IPS DF 6.9 (cell line): ENCODE measurements at regions not wholly inside any gene's neighbourhood (a gene's known extent, or its start where the extent isn't known, plus 50 kb on each side); places are given as distances from the start of the nearest gene placed in this dataset.

Source experiments
- DNase-seq: peaks from one replicate; pipeline ENCODE4 v3.0.0-alpha.2; 2013; ENCODE audit warnings: low read depth, low spot score
- H3K27ac ChIP-seq: one replicate; pipeline ENCODE4 v1.5.1; 2013; ENCODE audit warnings: low read length, control low read depth
- H3K27me3 ChIP-seq: 2 replicates; pipeline ENCODE4 v1.6.1; 2013; ENCODE audit warnings: mild to moderate bottlenecking, low read length; ENCODE audit not compliant: control insufficient read depth, insufficient read depth
- H3K36me3 ChIP-seq: 2 replicates; pipeline ENCODE4 v1.6.1; 2013; ENCODE audit warnings: low read length; ENCODE audit not compliant: control insufficient read depth, insufficient read depth
- H3K4me1 ChIP-seq: 2 replicates; pipeline ENCODE4 v1.6.1; 2013; ENCODE audit warnings: low read length; ENCODE audit not compliant: control insufficient read depth, insufficient read depth
- H3K4me3 ChIP-seq: 2 replicates; pipeline ENCODE4 v1.5.1; 2013; ENCODE audit warnings: mild to moderate bottlenecking, low read length
- H3K9me3 ChIP-seq: 2 replicates; pipeline ENCODE4 v1.6.1; 2013; ENCODE audit warnings: low read length, inconsistent platforms; ENCODE audit not compliant: control insufficient read depth, insufficient read depth
- WGBS: extraction: QIAGEN DNeasy Blood & Tissue Kit; methylation state at CpG from one replicate; pipeline ENCODE4 v1.1.7; 2013; ENCODE audit warnings: mixed read lengths, missing lambda C conversion rate; ENCODE audit not compliant: insufficient read length, insufficient coverage; 5-methylcytosine and 5-hydroxymethylcytosine counted together

DNA sequence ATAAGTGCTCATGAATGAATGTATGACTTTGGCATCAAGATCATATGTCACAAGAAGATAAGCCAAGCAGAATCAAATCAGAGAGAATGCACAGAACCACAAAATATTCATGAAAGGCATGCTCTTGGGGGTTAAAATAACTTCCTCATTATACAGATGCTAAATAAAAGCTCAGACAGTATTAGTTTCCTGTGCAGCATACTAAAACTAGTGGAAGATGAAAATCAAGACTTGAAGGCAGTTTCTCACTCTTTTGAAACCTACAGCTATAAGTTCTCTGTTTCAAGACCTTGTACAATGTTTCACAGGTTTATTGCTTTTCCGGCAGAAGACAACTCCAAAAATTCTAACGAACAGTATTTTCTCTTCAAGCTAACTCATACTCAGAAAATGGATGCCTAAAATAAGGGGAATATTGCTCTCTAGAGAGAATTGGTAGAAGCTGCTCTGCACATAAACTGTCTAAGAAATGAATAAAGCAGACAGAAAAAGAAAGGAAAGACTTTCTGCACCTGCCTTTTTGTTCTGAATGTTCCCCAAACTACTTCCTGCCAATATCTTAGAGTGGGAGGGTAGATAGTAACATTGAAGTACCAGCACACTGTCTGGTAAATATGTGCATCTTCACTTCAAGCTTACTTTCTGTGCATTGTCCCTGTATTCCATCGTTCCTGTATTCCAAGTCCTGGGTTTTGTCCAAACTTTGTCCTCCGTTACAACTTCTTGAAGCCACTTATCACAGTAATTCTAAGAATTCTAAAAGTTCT, 639.4 kb upstream of the FAT3 start:
- Histone ChIP-seq H3K9me3 (no peaks in the 10 kb centered on the region), H3K36me3 (no peaks in the 10 kb centered on the region), H3K27me3 (no peaks in the 10 kb centered on the region), H3K4me1 (no peaks in the 10 kb centered on the region), H3K27ac (no peak overlapping the region), H3K4me3 (no peak overlapping the region)
- no CpG with 5 or more reads among the region's 4 CpGs for WGBS
- no peak for DNase-seq

DNA sequence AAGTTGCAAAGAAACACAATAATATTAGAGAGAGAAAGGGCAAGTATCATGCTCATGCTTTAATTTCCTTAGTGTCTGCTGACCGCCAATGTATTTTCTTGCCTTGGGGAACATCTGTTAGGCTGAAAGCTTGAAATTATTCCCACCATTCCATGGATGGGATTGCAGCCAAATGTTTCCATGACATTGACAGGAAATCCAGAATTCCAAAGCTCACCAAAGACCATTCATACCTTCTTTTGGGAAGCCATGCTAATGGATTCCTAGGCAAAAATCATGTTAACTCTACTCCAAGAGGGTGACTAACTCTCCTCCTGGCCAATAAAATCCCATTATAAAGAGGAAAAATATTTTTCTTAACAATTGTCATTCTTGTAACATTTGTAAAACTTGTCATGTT, 661.4 kb upstream of the FAT3 start:
- no peak overlapping the region for H3K4me3 ChIP-seq
- H3K36me3 ChIP-seq, result no peaks in the 10 kb centered on the region
- DNase-seq, result no peak
- H3K4me1 ChIP-seq, result no peaks in the 10 kb centered on the region
- WGBS, result no CpG with 5 or more reads among the region's 1 CpG
- H3K9me3 ChIP-seq, result no peaks in the 10 kb centered on the region
- H3K27me3 ChIP-seq, result no peaks in the 10 kb centered on the region
- no peak overlapping the region for H3K27ac ChIP-seq

DNA sequence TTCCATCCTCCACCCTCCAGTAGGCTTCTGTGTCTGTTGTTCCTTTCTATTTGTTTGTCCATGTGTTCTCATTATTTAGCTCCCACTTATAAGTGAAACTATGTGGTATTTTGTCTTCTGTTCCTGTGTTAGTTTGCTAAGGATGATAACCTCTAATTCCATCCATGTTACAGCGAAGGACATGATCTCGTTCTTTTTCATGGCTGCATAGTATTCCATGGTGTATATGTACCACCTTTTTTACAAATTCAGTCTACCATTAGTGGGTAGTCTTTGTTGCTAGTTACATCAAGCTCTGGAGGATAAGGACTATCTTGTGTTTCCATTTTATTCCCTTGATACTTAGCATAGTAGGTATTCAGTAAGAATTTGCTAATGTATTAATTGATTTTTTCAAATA, 664.2 kb upstream of the FAT3 start:
- Histone ChIP-seq H3K4me3 (no peak overlapping the region), H3K9me3 (no peaks in the 10 kb centered on the region), H3K27ac (no peak overlapping the region), H3K36me3 (no peaks in the 10 kb centered on the region), H3K27me3 (no peaks in the 10 kb centered on the region), H3K4me1 (no peaks in the 10 kb centered on the region)
- no peak for DNase-seq
- no CpG with 5 or more reads among the region's 2 CpGs for WGBS

DNA sequence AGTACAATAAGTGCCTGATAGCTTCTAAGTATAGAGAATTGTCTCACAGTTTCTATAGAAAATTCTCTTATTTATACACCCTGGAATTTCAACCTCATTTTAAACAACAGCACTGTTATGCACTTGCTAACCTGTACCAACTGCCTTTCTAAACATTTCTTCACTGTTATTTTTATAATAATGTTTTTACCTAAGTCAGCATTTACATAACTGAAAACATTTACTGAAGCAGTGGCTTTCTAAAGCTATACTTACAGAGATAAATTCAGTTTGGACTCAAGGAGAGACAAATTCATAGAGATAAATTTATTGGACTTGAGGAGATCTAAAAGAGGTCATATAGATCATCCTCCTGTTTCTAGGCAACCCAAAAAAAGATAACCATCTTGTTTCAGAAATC, 686.6 kb upstream of the FAT3 start:
- Histone ChIP-seq H3K4me1 (no peaks in the 10 kb centered on the region), H3K36me3 (no peaks in the 10 kb centered on the region), H3K4me3 (no peak overlapping the region), H3K27me3 (no peaks in the 10 kb centered on the region), H3K9me3 (no peaks in the 10 kb centered on the region), H3K27ac (no peak overlapping the region)
- DNase-seq, result no peak

DNA sequence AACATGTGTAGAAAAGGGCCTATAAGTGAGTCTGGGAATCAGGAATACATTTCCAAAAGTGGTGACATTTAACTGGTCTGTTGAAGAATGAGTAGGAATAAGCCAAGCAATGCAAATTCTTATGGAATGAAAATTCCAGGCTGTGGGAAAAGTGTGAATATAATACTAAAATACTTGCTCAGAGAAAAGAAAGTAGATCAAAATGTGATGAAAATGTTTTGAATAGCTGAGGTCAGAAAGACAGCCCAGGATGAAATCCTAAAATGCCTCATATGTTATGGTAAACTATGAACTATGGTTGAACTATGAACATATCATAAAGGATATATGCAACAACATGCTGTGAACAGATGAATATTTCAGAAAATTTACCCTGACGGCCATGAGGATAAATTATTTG, 688.3 kb upstream of the FAT3 start:
- Histone ChIP-seq H3K4me1 (no peaks in the 10 kb centered on the region), H3K4me3 (no peak overlapping the region), H3K36me3 (no peaks in the 10 kb centered on the region), H3K27me3 (no peaks in the 10 kb centered on the region), H3K27ac (no peak overlapping the region), H3K9me3 (no peaks in the 10 kb centered on the region)
- WGBS, result no CpG with 5 or more reads among the region's 1 CpG
- no peak for DNase-seq

DNA sequence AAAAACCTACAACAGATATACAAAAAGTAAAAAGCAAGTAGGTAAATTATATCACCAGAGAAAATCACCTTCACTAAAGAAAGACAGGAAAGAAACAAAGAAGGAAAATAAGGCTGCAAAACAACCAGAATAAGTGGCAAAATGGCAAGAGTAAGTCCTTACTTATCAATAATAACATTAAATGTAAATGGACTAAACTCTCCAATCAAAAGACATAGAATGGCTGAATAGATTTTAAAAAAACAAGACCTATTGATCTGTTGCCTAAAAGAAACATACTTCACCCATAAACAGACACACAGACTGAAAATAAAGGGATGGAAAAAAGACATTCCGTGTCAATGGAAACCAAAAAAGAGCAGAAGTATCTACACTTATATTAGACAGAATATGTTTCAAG, 695.7 kb upstream of the FAT3 start:
- Histone ChIP-seq H3K27ac (no peak overlapping the region), H3K27me3 (no peaks in the 10 kb centered on the region), H3K9me3 (no peaks in the 10 kb centered on the region), H3K4me3 (no peak overlapping the region), H3K4me1 (peaks cover 2% of the 10 kb centered on the region; the same call in 1 of the 2 replicates), H3K36me3 (no peaks in the 10 kb centered on the region)
- no peak for DNase-seq
- no CpG with 5 or more reads among the region's 1 CpG for WGBS

DNA sequence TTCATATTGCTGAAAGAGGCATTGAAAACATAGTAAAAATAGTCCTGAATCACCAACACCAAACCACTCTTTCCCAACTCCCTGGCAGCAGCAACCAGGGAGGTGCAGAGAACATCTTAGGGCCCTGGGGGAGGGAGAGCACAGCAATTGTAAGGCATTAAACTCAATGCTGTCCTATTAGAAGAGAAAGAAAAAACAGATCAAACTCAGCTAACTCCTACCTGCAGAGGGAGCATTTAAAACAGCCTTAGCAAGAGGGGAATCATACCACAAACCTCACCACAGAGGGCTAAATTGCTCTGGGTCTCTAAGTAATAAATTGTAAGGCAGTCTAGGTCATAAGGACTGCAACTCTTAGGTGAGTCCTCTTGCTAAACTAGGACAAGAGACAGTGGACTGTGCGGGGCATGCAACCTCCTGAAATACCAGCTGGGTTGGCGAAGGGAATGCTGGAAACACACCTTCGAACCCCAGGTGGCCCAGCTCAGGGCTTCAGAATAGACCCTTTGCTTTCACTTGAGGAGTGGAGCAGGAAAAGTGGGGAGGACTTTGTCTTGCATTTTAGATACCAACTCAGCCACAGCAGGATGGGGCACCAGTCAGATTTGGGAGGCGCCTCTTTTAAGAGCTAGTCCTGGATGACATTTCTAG, 697.1 kb upstream of the FAT3 start:
- DNase-seq, result no peak
- no CpG with 5 or more reads among the region's 4 CpGs for WGBS
- H3K9me3 ChIP-seq, result no peaks in the 10 kb centered on the region

DNA sequence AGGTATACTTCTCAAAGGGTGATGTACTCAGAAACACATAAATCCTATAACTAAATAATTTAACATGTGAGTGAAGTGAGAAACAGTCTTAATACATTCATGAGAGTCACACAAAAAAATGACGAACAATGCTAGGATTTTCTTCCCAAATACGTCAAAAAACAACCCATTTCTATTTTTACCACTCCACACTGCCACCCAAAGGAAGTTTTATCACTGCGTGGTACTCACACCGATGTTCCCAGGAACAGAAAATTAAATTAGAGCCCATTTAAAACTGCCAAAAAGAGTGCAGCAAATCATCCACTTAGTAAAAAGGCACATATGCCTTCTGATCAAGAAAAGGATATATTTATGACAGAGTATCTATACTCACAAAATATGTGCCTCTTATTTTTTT, 710.9 kb upstream of the FAT3 start:
- DNase-seq, result no peak
- H3K4me1 ChIP-seq, result no peaks in the 10 kb centered on the region
- no peaks in the 10 kb centered on the region for H3K36me3 ChIP-seq
- H3K27me3 ChIP-seq, result no peaks in the 10 kb centered on the region
- no peak overlapping the region for H3K27ac ChIP-seq
- no peak overlapping the region for H3K4me3 ChIP-seq
- WGBS, result no CpG with 5 or more reads among the region's 4 CpGs
- H3K9me3 ChIP-seq, result no peaks in the 10 kb centered on the region

More for the DNA sequence above, 697.1 kb upstream of the FAT3 start:
- H3K27me3 ChIP-seq, result no peaks in the 10 kb centered on the region
- no peaks in the 10 kb centered on the region for H3K36me3 ChIP-seq
- no peak overlapping the region for H3K4me3 ChIP-seq
- H3K4me1 ChIP-seq, result peaks cover 2% of the 10 kb centered on the region; the same call in 1 of the 2 replicates
- no peak overlapping the region for H3K27ac ChIP-seq

DNA sequence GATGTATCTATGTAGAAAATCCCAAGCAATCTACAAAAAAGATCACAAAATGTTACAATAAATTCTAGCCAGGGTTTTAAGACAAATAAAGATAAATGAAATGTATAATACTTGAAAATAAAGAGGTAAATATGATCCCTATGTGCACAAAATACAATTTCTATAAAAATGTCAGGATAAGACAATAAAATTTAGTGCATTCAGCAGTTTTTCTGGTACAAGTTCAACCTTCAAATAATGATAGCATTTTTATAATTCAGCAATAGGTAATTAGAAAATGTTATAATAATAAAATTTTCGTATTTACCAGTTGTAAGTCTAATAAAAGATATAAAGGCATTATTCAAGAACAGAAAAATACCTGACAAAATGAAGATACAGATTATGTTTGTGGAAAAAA, 726.8 kb upstream of the FAT3 start:
- WGBS, result no CpG with 5 or more reads among the region's 1 CpG
- Histone ChIP-seq H3K9me3 (no peaks in the 10 kb centered on the region), H3K4me1 (no peaks in the 10 kb centered on the region), H3K4me3 (no peak overlapping the region), H3K27me3 (no peaks in the 10 kb centered on the region), H3K36me3 (no peaks in the 10 kb centered on the region), H3K27ac (no peak overlapping the region)
- DNase-seq, result no peak

DNA sequence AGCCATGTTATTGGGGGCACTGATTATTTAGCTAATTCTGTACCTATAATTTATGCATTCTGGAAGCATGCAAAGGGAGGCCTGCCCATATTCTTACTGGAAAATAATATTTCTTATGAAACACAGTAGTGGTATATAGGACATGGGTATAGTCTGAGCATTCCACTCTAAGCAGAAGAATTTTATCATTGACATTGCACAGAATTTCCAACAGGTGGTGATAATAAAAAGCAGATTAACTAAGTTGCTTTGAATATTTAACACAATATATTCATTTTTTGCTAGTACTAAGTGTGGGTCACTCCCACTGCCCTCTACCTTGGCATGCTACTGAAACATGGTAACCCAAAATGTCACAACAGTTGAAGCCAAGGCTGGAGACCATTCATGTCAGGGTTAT, 728.8 kb upstream of the FAT3 start:
- no peak overlapping the region for H3K27ac ChIP-seq
- H3K9me3 ChIP-seq, result no peaks in the 10 kb centered on the region

DNA sequence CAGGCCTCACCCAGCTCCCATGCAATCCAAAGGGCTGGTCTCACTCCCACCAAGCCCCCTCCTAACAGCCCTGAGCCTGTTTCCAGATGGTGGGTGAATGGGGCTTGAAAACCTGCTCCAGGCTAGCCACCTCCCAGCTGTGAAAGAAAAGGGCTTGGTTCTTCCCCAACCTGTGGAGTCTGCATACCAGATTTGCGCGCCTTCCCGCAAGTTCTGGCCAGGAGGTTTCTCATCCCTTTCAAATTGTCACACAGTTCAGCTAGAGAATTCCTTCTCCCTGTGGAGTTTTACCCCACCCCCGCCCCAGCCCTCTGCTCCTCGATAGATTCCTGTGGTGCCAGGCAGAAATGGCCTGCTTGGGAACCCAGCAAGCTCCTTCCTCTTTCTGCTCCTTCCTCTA, 734.6 kb upstream of the FAT3 start:
- Histone ChIP-seq H3K9me3 (no peaks in the 10 kb centered on the region), H3K4me3 (no peak overlapping the region), H3K27me3 (no peaks in the 10 kb centered on the region), H3K36me3 (no peaks in the 10 kb centered on the region), H3K4me1 (peaks cover 2% of the 10 kb centered on the region; the same call in 1 of the 2 replicates), H3K27ac (no peak overlapping the region)
- no CpG with 5 or more reads among the region's 5 CpGs for WGBS
- no peak for DNase-seq

More for the DNA sequence above, 728.8 kb upstream of the FAT3 start:
- H3K4me1 ChIP-seq, result no peaks in the 10 kb centered on the region
- no peaks in the 10 kb centered on the region for H3K36me3 ChIP-seq
- H3K27me3 ChIP-seq, result no peaks in the 10 kb centered on the region
- no peak overlapping the region for H3K4me3 ChIP-seq
- DNase-seq, result no peak
